Ramos (cell line): ENCODE measurements at regions not wholly inside any gene's neighbourhood (a gene's known extent, or its start where the extent isn't known, plus 50 kb on each side); places are given as distances from the start of the nearest gene placed in this dataset.
"Not testable (repeated sequence)": the region's sequence is repeated elsewhere in the genome, so short reads cannot be mapped to it uniquely, and the experiment has no call there.

Experiments
- in situ Hi-C: fragments of 300-500 bp; cut with MboI; formaldehyde crosslinking; loops from one replicate; pipeline ENCODE4 v1.14.3; 2022; ENCODE audit warnings: low sequenced_read_pairs; ENCODE audit not compliant: unreplicated experiment

DNA sequence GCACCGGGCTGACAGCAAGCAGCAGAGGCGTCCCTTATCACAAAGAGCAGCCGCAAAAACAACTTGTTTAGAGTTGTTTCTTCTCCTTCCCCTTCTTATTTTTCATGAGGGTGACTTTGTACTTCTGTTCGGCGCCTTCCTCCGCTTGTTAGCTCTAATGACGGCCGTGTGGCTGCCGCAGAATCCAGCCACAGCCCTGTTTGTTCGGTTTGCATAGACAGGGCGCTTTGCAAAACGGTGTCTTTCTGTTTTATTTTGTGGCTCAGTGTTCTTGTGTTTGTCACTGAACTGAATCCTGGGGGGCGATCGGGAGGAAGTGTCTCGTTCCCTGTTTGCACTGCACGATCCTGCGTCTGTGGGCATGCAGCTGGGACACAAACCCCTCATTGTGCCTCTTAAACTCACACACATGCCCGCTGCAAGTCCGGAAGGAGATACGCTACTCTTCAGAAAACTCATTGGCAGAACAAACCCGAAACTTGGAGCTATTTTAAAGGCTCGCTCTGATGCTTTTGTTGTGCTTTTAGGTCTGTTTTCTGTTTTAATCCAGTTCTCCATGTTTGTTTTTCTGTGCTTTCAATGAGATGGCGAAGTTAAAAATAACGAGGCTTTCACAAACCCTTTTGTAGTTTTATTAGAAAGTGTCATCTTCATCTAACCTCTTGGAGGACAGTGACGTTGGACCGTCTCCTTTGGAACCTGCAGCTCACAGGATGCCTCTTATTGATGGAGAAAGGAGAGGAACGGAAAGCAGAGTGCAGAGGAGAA lies 213.9 kb downstream of the IRX2 start:
- in situ Hi-C loops: no loop called here

DNA sequence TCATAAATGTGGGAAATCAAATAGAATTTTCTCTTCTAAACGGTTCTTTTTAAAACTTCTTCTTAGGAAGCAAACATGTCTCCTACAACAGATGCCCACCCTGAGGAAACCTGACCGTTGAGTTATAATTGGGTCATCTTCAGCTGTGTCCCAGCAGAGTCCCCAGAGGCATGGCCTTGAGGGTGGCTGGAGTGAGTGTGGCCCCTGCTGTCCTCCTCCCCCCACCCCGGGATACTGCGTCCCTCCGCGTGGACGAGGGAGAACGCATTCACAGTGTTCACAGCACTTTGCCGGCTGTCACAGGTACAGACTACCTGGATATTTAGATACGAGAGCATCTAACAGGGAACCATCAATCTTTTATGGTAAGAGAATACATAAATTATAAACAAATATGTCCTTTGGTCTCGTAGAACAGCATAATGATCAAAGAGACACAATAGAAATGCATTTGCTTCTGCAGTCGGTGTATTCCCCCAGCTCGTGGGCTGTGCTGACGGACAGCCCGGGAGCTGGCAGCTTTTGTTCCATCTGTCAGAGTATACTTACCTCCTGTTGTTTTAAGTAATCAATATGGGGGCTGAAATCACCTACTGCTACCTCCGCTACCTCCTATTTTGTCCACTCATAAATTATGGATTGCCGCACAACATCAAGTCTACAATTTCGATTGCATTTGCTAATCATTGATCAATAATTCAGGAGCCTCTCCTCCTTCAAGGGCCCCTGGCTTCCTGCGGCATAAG lies 214.7 kb downstream of the IRX2 start:
- in situ Hi-C loops: no loop called here

DNA sequence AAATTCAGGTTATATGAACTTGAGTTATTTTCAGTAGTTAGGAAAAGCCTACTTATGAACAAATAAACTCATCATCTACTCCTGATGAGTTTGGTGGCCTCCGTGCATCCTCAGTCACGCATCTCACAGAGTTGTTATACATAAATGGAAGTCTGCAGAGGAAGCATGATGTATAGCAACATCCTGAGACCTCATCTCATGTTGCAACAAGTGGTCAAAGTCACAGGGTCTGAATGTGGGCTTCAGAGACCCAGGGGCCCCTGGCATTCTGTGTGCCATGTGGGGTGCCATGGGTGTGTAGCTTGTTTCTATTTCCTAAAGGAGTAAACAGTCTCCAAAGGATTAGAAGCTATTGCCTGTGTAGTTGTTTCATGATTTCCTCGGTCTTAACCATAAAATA lies 216.5 kb downstream of the IRX2 start:
- in situ Hi-C loops: no loop called here

DNA sequence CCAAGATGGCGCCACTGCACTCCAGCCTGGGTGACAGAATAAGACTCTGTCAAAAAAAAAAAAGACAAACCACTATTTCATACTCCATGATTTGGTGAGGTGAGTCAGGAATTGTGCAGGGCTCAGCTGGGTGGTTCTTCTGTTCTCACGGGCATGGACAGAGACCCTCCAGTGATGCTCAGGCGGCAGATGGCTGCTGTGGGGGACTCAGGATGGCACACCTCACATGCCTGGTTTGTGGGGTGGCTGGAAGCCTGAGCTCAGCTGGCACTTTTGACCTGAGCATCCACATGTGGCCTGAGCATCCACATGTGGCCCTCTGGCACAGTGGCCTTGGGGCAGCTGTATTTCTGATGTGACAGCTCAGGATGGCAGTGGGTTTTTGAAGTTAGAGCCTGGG lies 217.2 kb downstream of the IRX2 start:
- in situ Hi-C loops: no loop called here

DNA sequence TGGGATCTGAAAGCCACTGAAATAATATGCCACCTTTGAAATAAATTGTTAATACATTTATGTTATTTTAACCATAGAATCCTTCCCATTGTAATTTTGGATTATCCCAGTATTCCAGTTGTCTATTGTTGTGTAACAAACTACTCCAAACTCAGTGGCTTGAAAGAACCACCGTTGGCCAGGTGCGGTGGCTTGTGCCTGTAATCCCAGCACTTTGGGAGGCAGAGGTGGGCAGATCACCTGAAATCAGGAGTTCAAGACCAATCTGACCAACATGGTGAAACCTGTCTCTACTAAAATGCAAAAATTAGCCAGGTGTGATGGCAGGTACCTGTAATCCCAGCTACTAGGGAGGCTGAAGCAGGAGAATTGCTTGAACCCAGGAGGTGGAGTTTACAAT lies 217.6 kb downstream of the IRX2 start:
- in situ Hi-C loops: not testable (repeated sequence)

DNA sequence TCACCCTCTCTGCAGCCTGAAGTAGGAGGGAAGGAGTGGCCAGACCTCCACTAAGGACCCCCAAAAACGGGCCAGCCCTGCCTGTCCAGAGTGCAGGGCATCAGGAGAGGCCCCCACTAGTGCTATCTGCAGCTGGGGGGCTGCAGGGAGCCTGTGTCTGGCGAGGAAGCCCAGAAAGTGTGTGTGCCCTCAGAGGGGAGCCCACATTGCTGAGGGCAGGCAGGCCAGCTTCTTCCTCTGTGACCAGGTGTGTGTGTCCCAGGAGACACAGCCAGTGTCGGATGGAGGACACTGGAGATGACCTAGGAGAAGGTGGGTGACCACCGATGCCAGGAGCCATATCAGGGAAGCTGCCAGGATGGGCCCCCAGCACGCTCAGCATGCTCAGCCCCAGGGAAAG lies 218.7 kb downstream of the IRX2 start:
- in situ Hi-C loops: no loop called here

DNA sequence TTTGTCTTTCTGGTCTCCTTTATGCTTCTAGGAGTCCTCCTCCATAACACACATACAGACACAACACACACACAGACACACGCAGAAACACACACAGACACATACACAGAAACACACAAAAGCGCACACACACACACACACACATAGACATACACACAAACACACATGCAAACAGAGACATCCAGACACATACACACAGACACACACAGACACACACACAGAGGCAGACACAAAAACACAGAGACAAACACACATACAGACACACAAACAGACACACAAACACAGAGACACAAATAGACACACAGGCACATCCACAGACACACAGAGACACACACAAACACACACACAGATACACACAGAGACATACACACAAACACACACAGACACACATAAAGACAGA lies 220.2 kb downstream of the IRX2 start:
- in situ Hi-C loops: no loop called here

DNA sequence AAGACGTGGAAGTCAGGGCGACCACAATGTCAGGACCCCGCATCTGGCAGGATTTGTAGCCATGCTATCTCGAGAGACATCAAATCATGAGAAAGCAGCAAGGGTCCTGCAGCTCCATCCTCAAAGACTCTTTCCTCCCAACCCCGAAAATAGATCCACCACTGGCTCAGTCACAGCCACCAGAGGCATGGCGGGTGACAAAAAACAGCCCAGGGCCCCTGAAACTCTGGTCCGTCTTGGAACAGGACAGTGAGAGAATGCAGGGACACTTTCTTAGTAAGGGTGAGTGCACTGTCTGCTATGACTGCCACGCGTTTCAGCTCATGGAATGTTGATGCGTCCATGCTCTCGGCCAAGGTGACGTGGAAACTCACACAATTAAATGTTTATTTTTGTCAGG lies 220.9 kb downstream of the IRX2 start:
- in situ Hi-C loops: no loop called here

DNA sequence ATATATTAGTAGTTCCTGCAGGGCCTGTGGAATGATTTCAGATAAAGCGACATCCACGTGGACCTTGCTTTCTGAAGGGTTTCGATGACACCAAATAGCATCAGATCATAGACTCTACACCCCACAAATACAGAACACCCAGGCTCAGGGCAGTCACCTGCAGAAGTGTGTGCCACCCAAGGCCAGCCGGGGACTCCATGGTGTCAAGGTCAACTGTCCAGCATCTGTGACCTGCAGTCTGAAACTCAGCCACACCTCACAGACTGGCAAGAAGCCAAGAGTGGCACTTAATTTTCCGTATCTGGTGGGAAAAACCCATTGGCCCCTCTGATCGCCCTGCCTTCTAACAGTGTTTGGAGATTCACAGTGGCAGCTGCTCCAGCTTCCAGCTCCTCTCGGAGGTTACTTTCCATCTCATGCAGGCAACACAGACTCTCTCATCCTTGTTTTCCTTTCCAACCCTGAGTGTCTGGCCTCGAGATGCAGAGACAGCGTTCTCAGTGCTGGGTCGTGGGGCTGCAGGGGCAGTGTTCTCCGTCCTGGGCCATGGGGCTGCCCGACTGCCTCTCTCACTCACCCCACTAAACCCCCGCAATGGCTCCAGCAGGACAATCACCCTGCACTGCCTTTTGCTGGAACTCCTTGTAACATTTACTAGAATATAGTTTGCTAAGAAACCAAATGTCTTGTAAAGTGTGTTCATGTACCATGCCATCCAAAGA lies 221.9 kb downstream of the IRX2 start:
- in situ Hi-C loops: no loop called here

DNA sequence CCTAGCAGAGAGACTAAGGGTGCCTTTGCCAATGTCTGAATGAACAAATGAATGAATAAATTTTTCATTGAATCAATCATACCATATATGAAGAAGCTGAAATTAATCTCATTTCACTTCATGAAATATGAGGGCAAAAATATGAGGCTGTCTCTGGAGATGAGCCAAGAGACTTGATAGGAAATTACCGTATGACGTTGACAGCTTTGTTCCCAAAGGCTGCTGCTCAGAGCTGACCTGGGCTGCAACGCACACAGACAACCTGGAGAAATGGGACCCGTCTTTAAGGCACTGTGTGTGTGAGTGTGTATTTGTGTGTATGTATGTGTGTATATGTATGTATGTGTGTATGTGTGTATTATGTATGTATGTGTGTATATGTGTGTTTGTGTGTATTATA lies 226.1 kb downstream of the IRX2 start:
- in situ Hi-C loops: no loop called here

DNA sequence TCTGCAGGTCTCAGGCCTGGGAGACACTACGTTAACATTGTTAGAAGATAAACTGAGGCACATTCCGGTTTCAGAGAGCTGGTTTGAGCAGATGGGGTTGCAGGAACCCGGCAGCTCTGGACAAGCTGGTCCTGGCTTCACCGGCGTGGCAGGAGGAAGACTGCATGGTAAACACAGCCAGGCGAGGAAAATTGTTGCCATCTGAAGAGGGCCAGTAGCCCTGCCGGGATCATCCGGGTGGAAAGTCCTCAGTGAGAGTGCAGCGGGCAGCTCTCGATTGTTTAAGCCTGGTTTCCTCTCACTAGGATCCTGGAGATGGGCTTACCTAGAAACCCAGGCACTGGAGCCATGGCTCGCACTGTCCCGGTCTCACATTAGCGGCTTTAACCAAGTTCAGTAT lies 226.9 kb downstream of the IRX2 start:
- in situ Hi-C loops: no loop called here

DNA sequence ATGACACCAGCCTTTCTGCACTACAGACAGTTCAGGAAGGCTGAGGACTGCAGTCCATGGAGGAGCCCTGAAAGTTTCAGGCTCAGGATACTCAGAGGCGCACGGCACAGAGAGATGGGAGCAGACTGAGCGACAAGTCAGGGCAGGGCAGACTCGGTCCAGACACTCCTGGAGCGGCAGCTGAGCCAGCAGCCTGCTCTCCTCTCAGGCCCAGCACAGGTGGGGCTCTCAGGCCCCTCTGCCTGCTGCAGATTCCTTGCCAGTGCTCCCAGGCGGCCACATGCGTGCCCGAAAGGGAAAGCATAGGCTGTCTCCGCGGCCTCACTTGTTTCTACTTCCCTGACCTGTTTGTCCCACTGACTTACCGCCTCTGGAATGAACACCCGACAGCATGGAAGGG lies 228.3 kb downstream of the IRX2 start:
- in situ Hi-C loops: no loop called here

DNA sequence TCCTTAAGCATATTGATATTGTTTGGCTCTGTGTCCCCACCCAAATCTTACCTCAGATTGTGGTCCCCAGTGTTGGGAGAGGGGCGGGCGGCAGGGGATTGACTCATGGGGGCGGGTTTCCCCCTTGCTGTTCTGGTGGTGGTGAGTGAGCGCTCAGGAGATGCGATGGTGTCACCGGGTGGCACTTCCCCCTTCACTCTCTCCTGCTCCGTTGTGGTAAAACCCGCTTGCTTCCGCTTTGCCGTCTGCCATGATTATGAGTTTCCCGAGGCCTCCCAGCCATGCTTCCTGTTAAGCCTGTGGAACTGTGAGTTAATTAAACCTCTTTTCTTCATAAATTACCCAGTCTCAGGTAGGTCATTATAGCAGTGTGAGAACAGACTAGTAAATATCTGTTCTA lies 229.1 kb downstream of the IRX2 start:
- in situ Hi-C loops: no loop called here

DNA sequence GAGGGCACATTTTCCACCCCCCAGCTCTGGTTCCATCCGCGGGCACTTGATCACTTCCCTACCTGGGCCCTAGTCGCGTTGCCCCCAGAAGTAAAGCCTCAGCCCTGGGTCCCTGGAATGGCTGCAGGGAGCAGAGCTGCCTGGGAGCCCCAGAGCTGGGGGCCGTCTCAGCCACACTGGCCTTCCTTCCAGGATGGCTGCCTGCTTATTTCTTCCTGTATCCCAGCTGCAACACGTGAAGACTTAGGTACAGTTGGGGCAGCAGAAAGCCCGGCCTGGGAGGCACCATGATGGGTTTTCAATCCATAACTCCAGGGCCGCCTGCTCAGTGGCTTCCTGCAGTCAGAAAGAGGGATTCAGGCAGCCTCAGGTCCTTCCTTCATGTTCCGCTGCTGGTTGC lies 232.3 kb downstream of the IRX2 start:
- in situ Hi-C loops: no loop called here

DNA sequence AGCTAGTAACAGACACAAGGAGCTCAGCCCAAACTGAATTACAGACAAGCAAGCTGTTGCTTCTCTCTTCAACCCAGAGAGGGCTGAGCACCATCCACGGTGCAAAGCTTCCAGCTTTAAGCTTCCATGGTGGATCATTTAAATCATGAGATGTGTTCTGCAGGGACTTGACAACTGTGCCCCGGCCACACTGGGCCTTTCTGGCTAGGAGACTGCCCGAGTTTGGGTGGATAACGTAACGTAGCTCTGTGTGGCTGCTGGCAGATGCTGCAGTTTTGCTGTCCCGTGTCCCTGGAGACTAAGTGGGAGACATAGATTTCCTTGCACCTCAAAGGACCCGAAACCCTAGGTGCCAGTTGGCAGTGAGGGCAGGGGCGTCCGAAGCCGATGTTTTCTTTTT lies 234.0 kb downstream of the IRX2 start:
- in situ Hi-C loops: no loop called here

DNA sequence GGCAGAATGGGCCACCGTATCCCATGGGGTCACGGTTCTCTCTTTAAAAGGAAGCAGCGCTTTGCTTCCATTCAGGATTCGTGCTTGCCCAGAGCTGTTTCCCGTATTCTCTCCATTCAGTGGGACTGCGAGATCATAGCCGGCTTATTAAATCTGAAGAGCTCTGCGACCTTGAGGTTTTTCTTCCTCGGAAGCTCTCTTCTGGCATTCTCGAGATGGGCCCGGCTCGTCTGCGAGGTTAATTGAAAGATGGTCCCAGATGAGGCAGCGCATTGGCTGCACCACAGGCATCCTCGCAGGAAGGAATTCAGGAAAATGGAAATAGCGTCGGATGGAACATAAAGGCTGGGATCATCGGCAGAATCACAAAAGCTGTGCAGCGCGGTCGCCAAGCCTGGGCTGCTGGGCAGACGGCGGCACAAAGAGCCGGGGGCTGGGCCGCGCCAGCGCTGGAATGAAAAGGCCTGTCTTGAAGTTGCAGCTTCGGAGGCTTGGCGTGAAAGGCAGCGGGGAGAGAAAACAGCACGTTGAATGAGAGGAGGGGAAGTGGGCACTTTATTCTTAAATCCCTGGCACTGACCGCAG lies 236.2 kb downstream of the IRX2 start:
- in situ Hi-C loops: no loop called here

DNA sequence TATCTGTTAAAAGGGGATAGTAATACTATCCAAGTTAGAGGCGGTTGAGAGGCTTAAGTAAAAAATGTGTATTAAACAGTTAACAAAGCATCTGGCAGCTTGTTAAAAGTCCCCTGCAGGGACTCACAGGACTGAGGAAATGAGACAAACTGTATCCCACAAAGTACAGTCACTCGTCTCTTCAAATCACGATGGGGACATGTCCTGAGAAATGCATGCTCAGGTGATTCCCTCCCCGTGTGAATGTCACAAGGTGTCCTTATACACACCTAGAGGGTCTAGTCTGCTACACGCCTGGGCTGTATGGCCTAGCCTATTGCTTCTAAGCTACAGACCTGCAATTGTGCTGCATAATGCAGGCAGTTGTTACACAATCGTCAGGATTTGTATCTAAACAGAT lies 237.0 kb downstream of the IRX2 start:
- in situ Hi-C loops: no loop called here

DNA sequence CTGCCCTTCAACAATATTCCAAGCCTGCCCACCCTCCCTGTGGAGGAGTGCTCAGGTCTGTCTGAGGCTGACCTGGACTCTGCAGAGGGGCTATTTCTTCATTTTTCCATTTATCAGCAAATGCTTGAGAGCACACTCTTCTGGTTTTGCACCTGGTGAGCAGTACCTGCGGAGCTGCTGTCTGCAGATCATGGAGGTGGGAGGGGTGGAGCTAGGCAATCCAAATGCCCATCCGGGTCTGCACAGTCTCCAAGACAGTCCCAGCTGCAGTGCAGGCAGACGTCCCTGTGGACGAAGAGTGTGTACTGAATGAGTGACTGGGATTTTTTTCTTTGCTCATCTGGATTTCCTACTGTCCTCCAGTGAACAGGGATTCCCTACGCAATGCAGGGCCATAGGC lies 239.8 kb downstream of the IRX2 start:
- in situ Hi-C loops: no loop called here

DNA sequence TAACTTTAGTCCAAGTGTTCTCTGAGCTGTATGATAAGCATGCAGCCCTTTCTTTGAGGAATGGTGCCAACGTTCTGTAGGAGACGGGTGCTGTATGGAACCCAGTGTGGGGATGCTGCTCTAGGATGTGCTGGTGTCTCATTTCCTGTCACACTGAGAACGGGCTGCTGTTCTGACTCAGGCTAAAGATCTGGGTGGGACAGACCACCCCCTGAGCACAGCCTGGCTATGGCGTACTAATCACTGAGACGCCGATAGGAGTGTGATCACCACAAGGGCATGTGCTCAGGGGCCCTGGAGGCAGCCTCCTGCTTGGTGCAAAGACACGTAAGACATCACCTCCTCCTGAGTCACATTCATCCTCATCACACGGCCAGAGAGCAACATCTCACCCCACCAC lies 240.4 kb downstream of the IRX2 start:
- in situ Hi-C loops: no loop called here

DNA sequence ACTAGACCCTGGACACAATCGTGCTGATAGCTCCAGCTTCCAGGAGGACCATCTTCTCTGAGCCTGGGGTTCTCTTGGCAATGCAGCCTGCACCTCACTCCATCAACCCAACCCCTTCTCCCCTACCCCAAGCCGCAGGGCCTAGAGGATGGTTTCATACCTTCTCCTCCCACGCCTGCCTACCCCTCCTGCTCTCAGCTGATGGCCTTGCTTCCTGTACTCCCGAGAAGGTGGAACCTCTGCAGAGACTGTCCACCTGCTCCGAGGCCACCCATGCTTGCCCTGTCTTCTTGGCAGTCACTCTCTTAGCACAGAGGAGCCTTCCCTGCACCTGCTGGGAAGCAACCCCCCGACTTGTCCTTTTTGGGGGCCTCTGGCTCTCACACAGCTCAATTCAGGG lies 241.9 kb downstream of the IRX2 start:
- in situ Hi-C loops: no loop called here

DNA sequence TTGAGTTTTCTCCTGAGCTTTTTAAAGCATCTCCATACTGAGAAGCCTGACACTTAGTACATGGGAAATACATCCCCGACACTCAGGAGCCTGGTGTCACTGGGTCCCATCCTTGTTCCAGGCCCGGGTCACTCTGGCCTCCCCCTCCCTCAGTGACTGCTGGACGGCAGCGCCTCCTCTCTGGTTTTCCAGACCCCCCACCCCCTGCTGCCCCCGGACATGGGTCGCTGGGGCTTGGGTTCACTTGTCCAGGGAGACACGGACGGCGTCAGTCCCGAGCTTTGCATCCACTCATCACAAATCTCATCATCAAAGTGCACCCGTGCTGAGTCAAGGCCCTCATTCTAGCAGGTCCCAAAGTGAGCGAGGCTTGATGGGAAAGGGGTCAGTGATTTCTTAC lies 243.0 kb downstream of the IRX2 start:
- in situ Hi-C loops: no loop called here
